Breast epithelium (tissue), 4 donors: ENCODE measurements at regions not wholly inside any gene's neighbourhood (a gene's known extent, or its start where the extent isn't known, plus 50 kb on each side); places are given as distances from the start of the nearest gene placed in this dataset.

Experiments
- DNase-seq, 2 donors: peaks; one replicate each; pipeline ENCODE4 v3.0.0-alpha.2; 2019; ENCODE audit warnings: low spot score in 2 of 2
- H3K27ac ChIP-seq, 2 donors: fragments of 200-600 bp; sonication (generic) in 1 of 2; one replicate each; pipeline ENCODE4 v1.5.1; 2016 to 2019; ENCODE audit warnings: mild to moderate bottlenecking in 1 of 2
- H3K27me3 ChIP-seq, 2 donors: fragments of 200-600 bp; sonication (generic) in 1 of 2; one replicate each; pipeline versions ENCODE4 v1.5.1 to v1.6.0; 2017 to 2019; ENCODE audit warnings: control low read depth in 1 of 2, mild to moderate bottlenecking in 1 of 2
- H3K36me3 ChIP-seq: fragments of 200-600 bp; one replicate; pipeline ENCODE4 v1.5.1; 2019
- H3K4me1 ChIP-seq, 2 donors: fragments of 200-600 bp; sonication (generic); one replicate each; pipeline ENCODE4 v1.5.1; 2016 to 2019; ENCODE audit warnings: control low read depth in 1 of 2
- H3K4me3 ChIP-seq, 3 donors: fragments of 200-600 bp; sonication (generic); 1 replicate in 2 of 3; 2 replicates in 1 of 3; pipeline ENCODE4 v1.5.1; 2016 to 2019; ENCODE audit warnings: mild to moderate bottlenecking in 3 of 3, moderate library complexity in 2 of 3
- H3K9me3 ChIP-seq, 2 donors: fragments of 200-600 bp; sonication (generic) in 1 of 2; one replicate each; pipeline ENCODE4 v1.5.1; 2016 to 2019; ENCODE audit warnings: control low read depth in 1 of 2
- CTCF ChIP-seq, 3 donors: fragments of 450-650 bp; IDR thresholded peaks; one replicate each; pipeline ENCODE4 v1.5.1; 2016 to 2017; ENCODE audit warnings: antibody characterized with exemption in 3 of 3, mild to moderate bottlenecking in 3 of 3, moderate library complexity in 3 of 3
- POLR2A ChIP-seq: fragments of 450-650 bp; IDR thresholded peaks from one replicate; pipeline ENCODE4 v1.6.1; 2016; ENCODE audit warnings: antibody characterized with exemption, mild to moderate bottlenecking, moderate library complexity
- POLR2AphosphoS5 ChIP-seq, 3 donors: sonication (generic); formaldehyde crosslinking; IDR thresholded peaks; one replicate each; pipeline ENCODE4 v1.6.1; 2017; ENCODE audit warnings: antibody characterized with exemption in 3 of 3
- intact Hi-C: fragments of 100-400 bp; cut with DNase I; formaldehyde crosslinking; loops from one replicate; pipeline ENCODE4 v1.15.1; 2023; ENCODE audit warnings: low total_unique reads

- Histone ChIP-seq H3K4me3 (no peak overlapping the region), H3K27me3 (no peaks in the 10 kb centered on the region), H3K9me3 (no peaks in the 10 kb centered on the region), H3K27ac (no peak overlapping the region), H3K36me3 (no peaks in the 10 kb centered on the region), H3K4me1 (no peaks in the 10 kb centered on the region)
- TF ChIP-seq POLR2A, result no peak
- TF ChIP-seq POLR2AphosphoS5 (IDR thresholded peaks at IDR 0.05), result no peak
- TF ChIP-seq CTCF (IDR thresholded peaks at IDR 0.05), result no peak
- peak in 1 of 2 donors; percentile 42 for DNase-seq
- intact Hi-C loops, result loop anchor here (5.0 kb wide), 1 partner anchor 378 kb away; no protein-coding TSS in a partner anchor
Measured at GRCh38 chr20:23299673-23300050, 50.9 kb upstream of the NXT1 start.

GRCh38 chr20:23298926-23299672 is 51.5 kb upstream of the NXT1 start:
- intact Hi-C loops, result no loop called here
- DNase-seq, result no peak
- H3K4me1 ChIP-seq, result no peaks in the 10 kb centered on the region
- TF ChIP-seq CTCF (IDR thresholded peaks at IDR 0.05) (no peak), POLR2A (no peak), POLR2AphosphoS5 (IDR thresholded peaks at IDR 0.05) (no peak)
- no peaks in the 10 kb centered on the region for H3K27me3 ChIP-seq
- no peak overlapping the region for H3K27ac ChIP-seq
- H3K9me3 ChIP-seq, result no peaks in the 10 kb centered on the region
- H3K36me3 ChIP-seq, result no peaks in the 10 kb centered on the region
- H3K4me3 ChIP-seq, result no peak overlapping the region

GRCh38 chr20:23298155-23298554 is 52.4 kb upstream of the NXT1 start:
- Histone ChIP-seq H3K9me3 (no peaks in the 10 kb centered on the region), H3K4me1 (no peaks in the 10 kb centered on the region), H3K4me3 (no peak overlapping the region), H3K27ac (no peak overlapping the region), H3K36me3 (no peaks in the 10 kb centered on the region), H3K27me3 (no peaks in the 10 kb centered on the region)
- TF ChIP-seq CTCF (IDR thresholded peaks at IDR 0.05) (no peak), POLR2AphosphoS5 (IDR thresholded peaks at IDR 0.05) (no peak), POLR2A (no peak)
- intact Hi-C loops, result no loop called here
- DNase-seq, result no peak

GRCh38 chr20:23296841-23297701 is 53.5 kb upstream of the NXT1 start:
- H3K9me3 ChIP-seq, result no peaks in the 10 kb centered on the region
- H3K4me3 ChIP-seq, result no peak overlapping the region
- no peak for DNase-seq
- intact Hi-C loops, result no loop called here
- H3K27ac ChIP-seq, result no peak overlapping the region
- no peaks in the 10 kb centered on the region for H3K4me1 ChIP-seq
- no peak for TF ChIP-seq POLR2A
- TF ChIP-seq POLR2AphosphoS5 (IDR thresholded peaks at IDR 0.05), result peak in 1 of 3 donors; percentile 18
- H3K27me3 ChIP-seq, result no peaks in the 10 kb centered on the region
- H3K36me3 ChIP-seq, result no peaks in the 10 kb centered on the region

- Histone ChIP-seq H3K27ac (no peak overlapping the region), H3K4me3 (no peak overlapping the region), H3K36me3 (no peaks in the 10 kb centered on the region), H3K27me3 (no peaks in the 10 kb centered on the region), H3K4me1 (no peaks in the 10 kb centered on the region), H3K9me3 (no peaks in the 10 kb centered on the region)
- no peak for DNase-seq
- intact Hi-C loops, result no loop called here
- TF ChIP-seq CTCF (IDR thresholded peaks at IDR 0.05) (no peak), POLR2AphosphoS5 (IDR thresholded peaks at IDR 0.05) (no peak), POLR2A (no peak)
Measured at GRCh38 chr20:23295934-23296333, 54.7 kb upstream of the NXT1 start.
